HepG2 (cell line): ENCODE measurements at regions not wholly inside any gene's neighbourhood (a gene's known extent, or its start where the extent isn't known, plus 50 kb on each side); places are given as distances from the start of the nearest gene placed in this dataset.
A peak's percentile ranks its signal among the peaks of the same experiment; 100 is the strongest.

ENCODE experiments used
- ATAC-seq: fragments of 200-7000 bp; cut with Tn5 transposase; 3 replicates; pipeline ENCODE4 v1.9.1; 2020; ENCODE audit warnings: mild to moderate bottlenecking, moderate library complexity
- BruUV-seq: library from RNA; stranded (reverse); fragments of 400-500 nt; replicated peaks from 2 replicates; lab custom pipeline; 2021; lab: Mats Ljungman, UMichigan
- CTCF ChIA-PET: fragments of 300-600 bp; formaldehyde crosslinking; extraction: SDS; loops from one replicate; lab custom pipeline; 2021; ENCODE audit warnings: low total read pairs, inconsistent platforms, low intra/inter-chr PET ratio; lab: Yijun Ruan, JAX
- POLR2A ChIA-PET: fragments of 350-600 bp; sonication (Branson Sonifier 250); formaldehyde crosslinking; loops from one replicate; lab custom pipeline; 2020; ENCODE audit warnings: antibody characterized with exemption, inconsistent platforms; lab: Yijun Ruan, JAX
- DNase-seq: peaks from one replicate; pipeline ENCODE4 v3.0.0-alpha.2; 2015; ENCODE audit warnings: low spot score
- FAIRE-seq: peaks from 3 replicates; lab custom pipeline; 2011; peaks lifted over from hg19 to GRCh38; lab: Jason Lieb, UNC
- H2AFZ ChIP-seq: one replicate; pipeline ENCODE4 v1.6.1; 2011; ENCODE audit warnings: low read length, inconsistent platforms
- H3K27ac ChIP-seq: fragments of 300-600 bp; 3 replicates; pipeline ENCODE4 v1.8.0; 2011; ENCODE audit warnings: mixed run types, mild to moderate bottlenecking, mixed read lengths, low read length, inconsistent platforms; ENCODE audit not compliant: insufficient read depth; ENCODE audit errors: extremely low read length
- H3K27me3 ChIP-seq, 2 experiments: fragments of 200-600 bp in 1 of 2; 2 replicates in 1 of 2; 3 replicates in 1 of 2; pipeline versions ENCODE4 v1.6.0 to v1.8.0; 2011; ENCODE audit warnings: low read length in 2 of 2, mild to moderate bottlenecking in 2 of 2, moderate library complexity in 2 of 2, inconsistent platforms in 1 of 2; ENCODE audit not compliant: insufficient read depth in 2 of 2, control insufficient read depth in 1 of 2
- H3K36me3 ChIP-seq, 2 experiments: fragments of 200-600 bp in 1 of 2; replicated peaks in 1 of 2; 2 replicates in 1 of 2; 3 replicates in 1 of 2; pipeline versions ENCODE4 v1.5.1 to v1.8.0; 2011; ENCODE audit warnings: low read length in 2 of 2, inconsistent platforms in 1 of 2; ENCODE audit not compliant: insufficient read depth in 2 of 2, control insufficient read depth in 1 of 2
- H3K4me1 ChIP-seq: 2 replicates; pipeline ENCODE4 v1.5.1; 2012; ENCODE audit warnings: low read length, inconsistent platforms; ENCODE audit not compliant: insufficient read depth
- H3K4me2 ChIP-seq: 2 replicates; pipeline ENCODE4 v1.6.0; 2011; ENCODE audit warnings: low read depth, low read length, inconsistent platforms
- H3K4me3 ChIP-seq, 3 experiments: fragments of 200-600 bp in 1 of 3; sonication (generic), shearing (Covaris generic) in 1 of 3; replicated peaks in 1 of 3; 2 replicates each; pipeline ENCODE4 v1.5.1; 2011 to 2016; ENCODE audit warnings: low read length in 3 of 3, inconsistent platforms in 2 of 3, low read depth in 2 of 3, mild to moderate bottlenecking in 2 of 3, control low read depth in 1 of 3, mixed read lengths in 1 of 3; ENCODE audit not compliant: insufficient read depth in 1 of 3
- H3K79me2 ChIP-seq: one replicate; pipeline ENCODE4 v1.6.1; 2011; ENCODE audit warnings: low read length, inconsistent platforms; ENCODE audit not compliant: insufficient read depth
- H3K9ac ChIP-seq: 2 replicates; pipeline ENCODE4 v1.6.0; 2011; ENCODE audit warnings: mild to moderate bottlenecking, low read depth, low read length, inconsistent platforms; ENCODE audit not compliant: insufficient read depth
- H3K9me3 ChIP-seq: 2 replicates; pipeline ENCODE4 v1.5.1; 2012; ENCODE audit warnings: mild to moderate bottlenecking, low read length
- H4K20me1 ChIP-seq: 2 replicates; pipeline ENCODE4 v1.6.0; 2011; ENCODE audit warnings: inconsistent platforms, mild to moderate bottlenecking, low read length, moderate library complexity; ENCODE audit not compliant: insufficient read depth
- MAFK ChIP-seq, 2 experiments: IDR thresholded peaks in 1 of 2; conservative IDR thresholded peaks in 1 of 2; 2 replicates each; pipeline ENCODE4 v1.6.1; 2011; ENCODE audit warnings: improper control_type of control experiment in 2 of 2, low read length in 2 of 2
- SUZ12 ChIP-seq: fragments of 150-350 bp; IDR thresholded peaks from 2 replicates; pipeline ENCODE4 v1.6.1; 2014; ENCODE audit warnings: low read depth, low read length
- YY1 ChIP-seq: IDR thresholded peaks from 2 replicates; pipeline ENCODE4 v1.6.1; 2011; ENCODE audit warnings: low read length, low read depth, moderate library complexity, mild to moderate bottlenecking; ENCODE audit not compliant: insufficient read depth, insufficient replicate concordance
- ZNF143 ChIP-seq: sonication (generic); formaldehyde crosslinking; IDR thresholded peaks from 2 replicates; pipeline ENCODE4 v1.4.0; 2020; ENCODE audit warnings: missing genetic modification reagents
- WGBS: methylation state at CpG from one replicate; pipeline ENCODE4 v1.1.6; 2017; ENCODE audit warnings: low lambda C conversion rate; 5-methylcytosine and 5-hydroxymethylcytosine counted together
- in situ Hi-C: cut with HindIII; loops from 2 replicates; pipeline ENCODE4 v1.10.0; 2017; ENCODE audit warnings: low pct_unique_long_range_greater_than_20kb; ENCODE audit not compliant: extremely low pct_ligation_motif_present
- intact Hi-C: fragments of 100-400 bp; cut with micrococcal nuclease; formaldehyde crosslinking; loops from one replicate; pipeline ENCODE4 v1.10.0; 2022; ENCODE audit not compliant: unreplicated experiment

DNA sequence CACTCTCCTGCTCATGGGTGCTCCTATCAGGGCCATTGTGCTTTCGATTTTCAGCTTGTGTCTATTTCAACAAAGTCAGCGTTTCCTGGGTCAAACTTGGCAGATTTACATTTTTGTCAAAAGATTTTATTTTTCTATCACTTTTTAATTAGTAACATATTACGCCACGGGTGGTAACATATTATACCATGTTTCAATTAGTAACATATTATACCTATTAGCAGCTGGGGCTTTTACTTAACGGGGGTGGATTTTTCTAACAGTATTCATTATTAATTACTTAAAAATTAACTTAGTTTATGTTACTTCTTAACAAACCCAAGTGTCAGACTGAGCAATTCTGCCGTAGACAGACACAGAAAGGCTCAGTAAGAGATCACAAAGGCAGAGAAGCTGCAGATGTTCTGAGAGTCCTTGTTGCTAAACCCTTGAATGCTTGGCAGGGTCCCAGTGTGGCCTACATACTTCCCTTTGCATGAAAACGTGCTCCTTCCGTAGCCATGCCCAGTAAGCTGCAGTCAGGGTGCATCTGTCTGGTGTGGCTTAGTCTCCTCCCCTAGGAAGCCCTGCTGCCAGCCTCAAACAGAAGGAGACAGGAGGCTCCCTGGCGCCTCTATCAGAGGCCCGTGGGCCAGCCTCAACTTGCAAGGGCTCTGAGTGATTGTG, 263.1 kb upstream of the CXCL12 start:
- POLR2A ChIA-PET = no interaction called here
- peak in 1 of 2 experiments; percentile 5; a peak in 1 of 4 replicates for TF ChIP-seq MAFK (conservative IDR thresholded peaks at IDR 0.05 in 1 of 2, IDR thresholded peaks at IDR 0.05 in 1 of 2; ENCODE audit: low read length in 2 of 2)
- TF ChIP-seq ZNF143 (CRISPR knock-in tag) = no peak
- TF ChIP-seq YY1 = no peak
- ATAC-seq (no peak), FAIRE-seq (no peak), DNase-seq (no peak)
- Histone ChIP-seq H3K4me2 (no peak overlapping the region), H3K27me3 (peaks cover 0 to 1% of the 10 kb centered on the region in 2 experiments; a peak in 1 of 5 replicates), H3K9ac (no peak overlapping the region), H3K9me3 (no peaks in the 10 kb centered on the region), H3K27ac (no peak overlapping the region), H3K79me2 (no peaks in the 10 kb centered on the region), H3K4me3 (no peak overlapping the region), H3K36me3 (no peaks in the 10 kb centered on the region), H2AFZ (no peak overlapping the region), H4K20me1 (no peaks in the 10 kb centered on the region), H3K4me1 (no peaks in the 10 kb centered on the region)
- CTCF ChIA-PET = no interaction called here
- in situ Hi-C loops (no loop called here), intact Hi-C loops (no loop called here)
- no TSS peak for BruUV-seq
- 16% methylated on average over 8 of the region's 10 CpGs for WGBS

DNA sequence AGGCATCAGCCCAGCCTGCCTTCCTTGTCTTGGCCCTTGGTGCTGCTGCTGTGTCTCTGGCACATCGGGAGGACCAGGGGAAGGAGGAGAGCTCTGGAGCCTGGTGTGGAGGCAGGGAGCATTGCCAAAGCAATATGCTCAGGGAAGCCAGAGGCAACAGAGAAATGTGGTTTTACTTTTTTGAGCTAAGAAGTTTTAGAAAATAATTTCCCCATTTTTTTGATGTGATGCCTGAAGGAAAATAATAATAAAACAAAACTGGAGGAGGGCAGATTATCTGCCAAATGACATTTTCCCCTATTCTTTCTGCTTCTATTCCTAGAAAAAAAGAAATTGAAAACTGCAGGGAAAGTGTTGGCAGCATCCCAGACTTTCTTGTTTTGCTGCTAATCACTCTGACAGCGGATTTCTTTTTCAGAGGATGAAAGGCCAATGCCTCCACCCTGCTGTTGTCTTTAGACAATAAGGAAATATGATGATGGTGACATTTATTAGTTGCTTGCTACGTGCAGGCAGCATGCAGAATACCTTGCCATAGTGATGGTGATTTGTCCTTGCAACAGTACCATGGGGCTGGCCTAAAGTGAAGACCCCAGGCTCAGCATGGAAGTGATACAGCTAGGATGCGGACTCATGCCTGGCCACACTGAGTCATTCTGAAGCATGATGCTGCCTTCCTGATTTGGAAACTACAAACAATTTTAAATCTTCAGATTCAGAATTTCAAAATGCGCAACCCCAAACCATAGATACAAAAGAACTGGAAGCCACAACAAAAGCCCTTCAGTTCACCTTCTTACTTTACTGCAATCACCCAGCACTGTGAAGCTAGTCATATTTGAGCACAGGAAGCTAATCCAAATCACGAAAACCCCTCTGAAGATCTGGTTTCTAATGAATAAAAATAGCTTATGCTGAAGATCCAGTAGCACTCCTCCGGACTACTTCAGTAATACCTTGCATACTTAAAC, 260.2 kb upstream of the TMEM72 start:
- ATAC-seq = no peak
- Histone ChIP-seq H3K4me1 (no peaks in the 10 kb centered on the region), H4K20me1 (no peaks in the 10 kb centered on the region), H3K9me3 (no peaks in the 10 kb centered on the region), H2AFZ (no peak overlapping the region), H3K4me2 (no peak overlapping the region), H3K36me3 (no peaks in the 10 kb centered on the region), H3K79me2 (no peaks in the 10 kb centered on the region), H3K27me3 (peaks cover 0 to 1% of the 10 kb centered on the region in 2 experiments; a peak in 1 of 5 replicates), H3K4me3 (no peak overlapping the region), H3K9ac (no peak overlapping the region), H3K27ac (no peak overlapping the region)
- WGBS = 27% methylated on average over 7 of the region's 7 CpGs
- intact Hi-C loops = no loop called here
- POLR2A ChIA-PET = no interaction called here
- in situ Hi-C loops = no loop called here
- no peak for FAIRE-seq
- TF ChIP-seq SUZ12 = no peak
- TF ChIP-seq MAFK (conservative IDR thresholded peaks at IDR 0.05 in 1 of 2, IDR thresholded peaks at IDR 0.05 in 1 of 2; ENCODE audit: low read length in 2 of 2) = 0 out of 4 replicates have a peak, but pooled peaks of 1 of the 2 experiments have one; percentile 31
- DNase-seq = no peak
- CTCF ChIA-PET = no interaction called here
- BruUV-seq = no TSS peak
